ENCODE measurements at regions not wholly inside any gene's neighbourhood (a gene's known extent, or its start where the extent isn't known, plus 50 kb on each side); places are given as distances from the start of the nearest gene placed in this dataset.

DNA sequence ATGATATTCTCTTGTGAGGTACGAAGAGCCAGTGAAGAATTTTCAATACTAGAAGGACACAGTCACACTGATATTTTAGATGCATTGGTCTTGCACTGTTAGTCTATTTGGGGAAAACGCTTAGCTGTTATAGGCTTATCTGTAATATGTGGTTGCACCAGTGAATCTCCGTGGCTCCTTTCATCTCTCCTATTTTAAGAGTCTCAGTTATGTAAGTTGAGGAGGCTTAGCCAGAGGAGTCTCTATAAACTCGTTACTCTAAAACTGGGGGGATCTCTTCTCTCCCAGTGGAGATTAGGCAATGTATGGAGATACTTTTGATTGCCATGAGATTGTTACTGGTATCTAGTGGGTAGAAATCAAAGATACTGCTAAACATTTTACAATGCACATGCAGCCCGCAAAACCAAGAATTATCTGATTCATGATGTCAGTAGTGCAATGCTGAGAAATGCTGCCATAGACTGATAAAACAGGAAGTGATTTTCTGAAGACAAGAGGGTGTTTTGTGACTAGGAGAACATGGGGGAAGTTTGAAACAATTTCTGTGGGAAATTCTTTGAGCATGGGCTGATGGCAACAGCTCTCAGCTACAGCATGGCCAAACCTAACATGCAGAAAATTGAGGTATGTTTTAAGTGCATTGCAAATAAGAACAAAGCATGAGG is 339.1 kb downstream of the SOX11 start:
- TF ChIP-seq SUZ12 (IDR thresholded peaks at IDR 0.05; ENCODE audit: extremely low read depth, insufficient read depth, insufficient read length) (no peak), YY1 (IDR thresholded peaks at IDR 0.05; ENCODE audit: insufficient read depth, insufficient read length) (no peak)

All from NT2/D1 (cell line).